OCI-LY1 (cell line): ENCODE measurements at regions not wholly inside any gene's neighbourhood (a gene's known extent, or its start where the extent isn't known, plus 50 kb on each side); places are given as distances from the start of the nearest gene placed in this dataset.
A peak's percentile ranks its signal among the peaks of the same experiment; 100 is the strongest.

Experiments used
- H2AFZ ChIP-seq: fragments of 200-600 bp; sonication (generic), shearing (Covaris generic); 2 replicates; pipeline ENCODE4 v1.6.0; 2014; ENCODE audit warnings: antibody characterized with exemption, mild to moderate bottlenecking, low read length
- H3F3A ChIP-seq: fragments of 200-600 bp; sonication (generic), shearing (Covaris generic); 2 replicates; pipeline ENCODE4 v1.6.0; 2014; ENCODE audit warnings: mild to moderate bottlenecking, antibody characterized with exemption, low read length, moderate library complexity; ENCODE audit not compliant: insufficient read depth
- H3K27ac ChIP-seq: fragments of 200-600 bp; sonication (generic); 2 replicates; pipeline ENCODE4 v1.5.1; 2014; ENCODE audit warnings: low read length, mixed run types, mild to moderate bottlenecking, low read depth; ENCODE audit not compliant: poor library complexity, severe bottlenecking
- H3K27me3 ChIP-seq: fragments of 200-600 bp; sonication (generic); 2 replicates; pipeline ENCODE4 v1.6.0; 2014; ENCODE audit warnings: antibody characterized with exemption, mild to moderate bottlenecking, low read length, moderate library complexity; ENCODE audit not compliant: insufficient read depth
- H3K36me3 ChIP-seq: fragments of 200-600 bp; sonication (generic); 2 replicates; pipeline ENCODE4 v1.6.1; 2014; ENCODE audit warnings: mild to moderate bottlenecking, antibody characterized with exemption, low read length, moderate library complexity, mixed read lengths; ENCODE audit not compliant: insufficient read depth
- H3K4me1 ChIP-seq: fragments of 200-600 bp; sonication (generic); 2 replicates; pipeline ENCODE4 v1.5.1; 2014; ENCODE audit warnings: mild to moderate bottlenecking, low read length, moderate library complexity; ENCODE audit not compliant: insufficient read depth, severe bottlenecking
- H3K4me2 ChIP-seq: fragments of 200-600 bp; sonication (generic), shearing (Covaris generic); 2 replicates; pipeline ENCODE4 v1.6.1; 2014; ENCODE audit warnings: low read length
- H3K4me3 ChIP-seq: fragments of 200-600 bp; sonication (generic); 2 replicates; pipeline ENCODE4 v1.5.1; 2014; ENCODE audit warnings: low read length, low read depth, mild to moderate bottlenecking, mixed read lengths; ENCODE audit not compliant: poor library complexity, severe bottlenecking
- H3K79me2 ChIP-seq: fragments of 200-600 bp; shearing (Covaris generic); 2 replicates; pipeline ENCODE4 v1.6.1; 2016; ENCODE audit warnings: mixed run types, low read length, mixed read lengths; ENCODE audit not compliant: insufficient read depth
- H3K9ac ChIP-seq: fragments of 200-600 bp; sonication (generic), shearing (Covaris generic); 2 replicates; pipeline ENCODE4 v1.6.1; 2014; ENCODE audit warnings: mild to moderate bottlenecking, low read length, mixed read lengths
- H3K9me2 ChIP-seq: fragments of 200-600 bp; sonication (generic), shearing (Covaris generic); 2 replicates; pipeline ENCODE4 v1.6.1; 2014; ENCODE audit warnings: low read depth, mild to moderate bottlenecking, low read length, mixed read lengths
- H3K9me3 ChIP-seq: fragments of 200-600 bp; shearing (Covaris generic); 2 replicates; pipeline ENCODE4 v1.6.1; 2014; ENCODE audit warnings: low read length, mixed read lengths
- H4K20me1 ChIP-seq: fragments of 200-600 bp; sonication (generic), shearing (Covaris generic); 2 replicates; pipeline ENCODE4 v1.6.0; 2016; ENCODE audit warnings: mild to moderate bottlenecking, low read length; ENCODE audit not compliant: insufficient read depth
- EZH2 ChIP-seq: fragments of 200-600 bp; sonication (generic), shearing (Covaris generic); IDR thresholded peaks from 2 replicates; pipeline ENCODE4 v1.8.0; 2017; ENCODE audit warnings: borderline replicate concordance, mixed run types, mild to moderate bottlenecking, antibody characterized with exemption, low read length, moderate library complexity, mixed read lengths
- TF ChIP-seq, protein P1 (sequence below): fragments of 200-600 bp; sonication (generic), shearing (Covaris generic); IDR thresholded peaks from 2 replicates; pipeline ENCODE4 v1.5.1; 2017; ENCODE audit warnings: mild to moderate bottlenecking, antibody characterized with exemption, low read length, moderate library complexity, mixed read lengths

DNA sequence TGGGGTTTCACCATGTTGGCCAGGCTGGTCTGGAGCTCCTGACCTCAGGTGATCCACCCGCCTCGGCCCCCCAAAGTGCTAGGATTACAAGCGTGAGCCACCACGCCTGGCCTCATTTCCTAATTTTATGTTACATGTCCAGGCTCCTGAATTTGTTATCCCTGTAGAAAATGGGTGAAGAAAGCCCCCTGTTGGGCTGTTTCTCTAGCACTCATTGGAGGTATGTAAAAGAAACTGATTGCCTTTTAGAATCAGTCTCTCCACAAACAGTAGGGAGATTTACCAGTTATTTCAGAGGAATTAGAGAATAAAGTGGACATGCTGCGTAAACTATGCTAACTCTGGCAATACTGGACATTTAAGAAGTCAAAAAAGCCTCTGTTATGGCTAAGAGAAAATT lies 364.1 kb upstream of the TBL1XR1 start:
- H4K20me1 ChIP-seq, result no peaks in the 10 kb centered on the region
- no peak overlapping the region for H2AFZ ChIP-seq
- no peaks in the 10 kb centered on the region for H3K36me3 ChIP-seq
- H3K27ac ChIP-seq, result no peak overlapping the region
- no peaks in the 10 kb centered on the region for H3K4me1 ChIP-seq
- H3K4me3 ChIP-seq, result no peak overlapping the region
- H3F3A ChIP-seq, result no peaks in the 10 kb centered on the region
- H3K79me2 ChIP-seq, result no peaks in the 10 kb centered on the region
- no peak overlapping the region for H3K4me2 ChIP-seq
- H3K27me3 ChIP-seq, result no peaks in the 10 kb centered on the region
- no peaks in the 10 kb centered on the region for H3K9me2 ChIP-seq
- H3K9ac ChIP-seq, result no peak overlapping the region
- no peaks in the 10 kb centered on the region for H3K9me3 ChIP-seq
- TF ChIP-seq, protein P1, sequence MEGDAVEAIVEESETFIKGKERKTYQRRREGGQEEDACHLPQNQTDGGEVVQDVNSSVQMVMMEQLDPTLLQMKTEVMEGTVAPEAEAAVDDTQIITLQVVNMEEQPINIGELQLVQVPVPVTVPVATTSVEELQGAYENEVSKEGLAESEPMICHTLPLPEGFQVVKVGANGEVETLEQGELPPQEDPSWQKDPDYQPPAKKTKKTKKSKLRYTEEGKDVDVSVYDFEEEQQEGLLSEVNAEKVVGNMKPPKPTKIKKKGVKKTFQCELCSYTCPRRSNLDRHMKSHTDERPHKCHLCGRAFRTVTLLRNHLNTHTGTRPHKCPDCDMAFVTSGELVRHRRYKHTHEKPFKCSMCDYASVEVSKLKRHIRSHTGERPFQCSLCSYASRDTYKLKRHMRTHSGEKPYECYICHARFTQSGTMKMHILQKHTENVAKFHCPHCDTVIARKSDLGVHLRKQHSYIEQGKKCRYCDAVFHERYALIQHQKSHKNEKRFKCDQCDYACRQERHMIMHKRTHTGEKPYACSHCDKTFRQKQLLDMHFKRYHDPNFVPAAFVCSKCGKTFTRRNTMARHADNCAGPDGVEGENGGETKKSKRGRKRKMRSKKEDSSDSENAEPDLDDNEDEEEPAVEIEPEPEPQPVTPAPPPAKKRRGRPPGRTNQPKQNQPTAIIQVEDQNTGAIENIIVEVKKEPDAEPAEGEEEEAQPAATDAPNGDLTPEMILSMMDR, result 0 out of 2 replicates have a peak, but pooled peaks have one; percentile 6
- TF ChIP-seq EZH2, result no peak

DNA sequence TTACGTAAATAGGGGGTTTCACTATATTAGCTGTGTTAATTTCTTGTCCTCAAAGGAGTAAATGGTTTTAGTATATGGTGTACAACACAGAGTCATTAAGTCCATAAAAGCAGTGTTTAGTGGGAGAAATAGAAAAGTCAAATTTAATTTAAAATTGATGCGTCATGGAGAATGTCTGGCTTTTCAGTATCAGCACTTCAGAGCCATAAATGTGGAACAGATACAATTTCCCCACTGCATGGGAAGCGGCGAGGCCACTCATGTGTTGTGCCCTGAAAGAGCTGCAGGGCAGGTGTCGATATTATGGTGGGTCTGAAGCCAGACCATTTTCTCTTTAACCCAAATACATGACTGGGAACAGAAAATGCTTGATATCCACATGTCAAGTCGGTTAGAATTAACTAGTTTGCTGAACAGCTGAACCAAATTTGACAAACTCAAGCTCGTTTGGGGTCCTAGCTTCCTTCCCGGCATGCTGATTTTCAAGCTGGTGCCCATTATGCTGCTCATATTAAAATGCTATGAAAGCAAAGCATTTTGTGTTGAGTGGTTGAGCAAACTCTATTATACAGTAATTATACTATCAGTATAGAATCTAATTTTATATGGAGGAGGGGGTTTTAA lies 364.6 kb upstream of the TBL1XR1 start:
- no peak overlapping the region for H3K4me3 ChIP-seq
- H3K9me3 ChIP-seq, result no peaks in the 10 kb centered on the region
- no peaks in the 10 kb centered on the region for H3K36me3 ChIP-seq
- no peaks in the 10 kb centered on the region for H3K9me2 ChIP-seq
- no peaks in the 10 kb centered on the region for H3K79me2 ChIP-seq
- H3K27ac ChIP-seq, result no peak overlapping the region
- H3K9ac ChIP-seq, result no peak overlapping the region
- no peak for TF ChIP-seq EZH2
- TF ChIP-seq, protein P1, result no peak
- no peak overlapping the region for H2AFZ ChIP-seq
- H3K4me2 ChIP-seq, result no peak overlapping the region
- H4K20me1 ChIP-seq, result no peaks in the 10 kb centered on the region
- no peaks in the 10 kb centered on the region for H3K4me1 ChIP-seq
- no peaks in the 10 kb centered on the region for H3K27me3 ChIP-seq
- no peaks in the 10 kb centered on the region for H3F3A ChIP-seq

DNA sequence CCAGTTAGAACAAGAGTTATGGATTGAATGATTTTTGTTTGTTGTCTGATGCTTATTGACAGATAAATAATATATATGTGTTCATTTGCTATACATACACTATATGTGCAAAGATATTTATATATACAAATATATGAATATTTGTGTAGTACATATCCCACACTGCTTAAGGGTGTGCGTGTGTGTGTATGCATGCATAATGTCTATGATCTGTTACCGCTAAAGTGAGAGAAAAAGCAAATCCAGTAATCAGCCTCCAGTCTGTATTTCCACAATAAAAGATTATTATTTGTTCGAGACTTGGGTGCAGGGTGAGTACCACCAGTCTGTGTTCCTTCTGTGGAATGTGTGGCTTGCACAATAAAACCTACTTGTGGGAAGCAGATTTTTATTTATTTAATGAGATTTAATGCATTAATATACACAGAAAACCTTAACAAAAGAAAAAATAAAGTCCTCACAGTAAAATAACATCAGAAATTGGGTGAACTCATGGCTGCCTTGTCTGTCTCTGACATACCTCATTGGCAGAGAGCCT lies 366.0 kb upstream of the TBL1XR1 start:
- H3K36me3 ChIP-seq, result no peaks in the 10 kb centered on the region
- no peaks in the 10 kb centered on the region for H3K79me2 ChIP-seq
- no peaks in the 10 kb centered on the region for H3K4me1 ChIP-seq
- no peak overlapping the region for H3K4me3 ChIP-seq
- H3K9ac ChIP-seq, result no peak overlapping the region
- H3K27me3 ChIP-seq, result no peaks in the 10 kb centered on the region
- no peaks in the 10 kb centered on the region for H3K9me3 ChIP-seq
- no peaks in the 10 kb centered on the region for H3K9me2 ChIP-seq
- no peaks in the 10 kb centered on the region for H4K20me1 ChIP-seq
- no peak for TF ChIP-seq EZH2
- TF ChIP-seq, protein P1, result no peak
- H2AFZ ChIP-seq, result no peak overlapping the region
- no peak overlapping the region for H3K27ac ChIP-seq
- no peak overlapping the region for H3K4me2 ChIP-seq
- no peaks in the 10 kb centered on the region for H3F3A ChIP-seq
